Trophoblast cell (in vitro differentiated cells and primary cell): ENCODE measurements at regions not wholly inside any gene's neighbourhood (a gene's known extent, or its start where the extent isn't known, plus 50 kb on each side); places are given as distances from the start of the nearest gene placed in this dataset.

ENCODE experiments used
- DNase-seq, 2 donors: peaks; one replicate each; pipeline ENCODE4 v3.0.0-alpha.2; 2016
- H2AFZ ChIP-seq: 2 replicates; pipeline ENCODE4 v1.6.1; 2013; ENCODE audit warnings: low read length, moderate library complexity, mild to moderate bottlenecking; ENCODE audit not compliant: insufficient read depth, poor library complexity
- H2AK5ac ChIP-seq: 2 replicates; pipeline ENCODE4 v1.6.1; 2013; ENCODE audit warnings: mild to moderate bottlenecking, low read length
- H2BK120ac ChIP-seq: 2 replicates; pipeline ENCODE4 v1.6.1; 2013; ENCODE audit warnings: low read length, mild to moderate bottlenecking, moderate library complexity; ENCODE audit not compliant: insufficient read depth, poor library complexity
- H2BK12ac ChIP-seq: 2 replicates; pipeline ENCODE4 v1.6.1; 2013; ENCODE audit warnings: mild to moderate bottlenecking, low read length, moderate library complexity
- H2BK5ac ChIP-seq: 2 replicates; pipeline ENCODE4 v1.6.1; 2013; ENCODE audit warnings: low read length, low read depth, moderate library complexity, mild to moderate bottlenecking; ENCODE audit not compliant: poor library complexity
- H3K14ac ChIP-seq: 2 replicates; pipeline ENCODE4 v1.6.1; 2013; ENCODE audit warnings: mild to moderate bottlenecking, low read length
- H3K18ac ChIP-seq: 2 replicates; pipeline ENCODE4 v1.6.1; 2013; ENCODE audit warnings: mild to moderate bottlenecking, low read length
- H3K23ac ChIP-seq: 2 replicates; pipeline ENCODE4 v1.6.1; 2013; ENCODE audit warnings: low read length
- H3K27ac ChIP-seq: 2 replicates; pipeline ENCODE4 v1.5.1; 2013; ENCODE audit warnings: low read depth, mild to moderate bottlenecking, inconsistent platforms, low read length, moderate library complexity
- H3K27me3 ChIP-seq: 2 replicates; pipeline ENCODE4 v1.6.1; 2013; ENCODE audit warnings: inconsistent platforms, mild to moderate bottlenecking, low read length, moderate library complexity; ENCODE audit not compliant: insufficient read depth
- H3K36me3 ChIP-seq, 2 experiments: 1 replicate in 1 of 2; 2 replicates in 1 of 2; pipeline ENCODE4 v1.6.1; 2013; ENCODE audit warnings: low read length in 2 of 2, mild to moderate bottlenecking in 2 of 2, moderate library complexity in 1 of 2; ENCODE audit not compliant: insufficient read depth in 2 of 2, control insufficient read depth in 1 of 2
- H3K4ac ChIP-seq: 2 replicates; pipeline ENCODE4 v1.6.1; 2013; ENCODE audit warnings: low read depth, mild to moderate bottlenecking, low read length, moderate library complexity
- H3K4me1 ChIP-seq, 2 experiments: 1 replicate in 1 of 2; 2 replicates in 1 of 2; pipeline ENCODE4 v1.6.1; 2013; ENCODE audit warnings: low read length in 2 of 2, mild to moderate bottlenecking in 2 of 2, moderate library complexity in 1 of 2; ENCODE audit not compliant: insufficient read depth in 2 of 2, control insufficient read depth in 1 of 2
- H3K4me2 ChIP-seq: 2 replicates; pipeline ENCODE4 v1.6.1; 2013; ENCODE audit warnings: inconsistent platforms, mild to moderate bottlenecking, low read length, moderate library complexity
- H3K4me3 ChIP-seq: 2 replicates; pipeline ENCODE4 v1.5.1; 2013; ENCODE audit warnings: mild to moderate bottlenecking, low read depth, low read length, inconsistent platforms
- H3K79me1 ChIP-seq: one replicate; pipeline ENCODE4 v1.6.1; 2013; ENCODE audit warnings: low read length
- H3K79me2 ChIP-seq: 2 replicates; pipeline ENCODE4 v1.6.1; 2013; ENCODE audit warnings: low read length, mild to moderate bottlenecking; ENCODE audit not compliant: control insufficient read depth, insufficient read depth, poor library complexity
- H3K9ac ChIP-seq: 2 replicates; pipeline ENCODE4 v1.6.1; 2013; ENCODE audit warnings: mild to moderate bottlenecking, low read length
- H3K9me3 ChIP-seq: 2 replicates; pipeline ENCODE4 v1.6.1; 2013; ENCODE audit warnings: low read depth, mild to moderate bottlenecking, control low read depth, inconsistent platforms, low read length; ENCODE audit not compliant: insufficient read depth
- H4K12ac ChIP-seq: 2 replicates; pipeline ENCODE4 v1.6.1; 2013; ENCODE audit warnings: low read depth, mild to moderate bottlenecking, low read length, moderate library complexity
- H4K8ac ChIP-seq: 2 replicates; pipeline ENCODE4 v1.6.1; 2013; ENCODE audit warnings: low read depth, mild to moderate bottlenecking, low read length, moderate library complexity
- H4K91ac ChIP-seq: one replicate; pipeline ENCODE4 v1.6.1; 2013; ENCODE audit warnings: low read depth, mild to moderate bottlenecking, low read length, moderate library complexity
- WGBS: extraction: QIAGEN DNeasy Blood & Tissue Kit; methylation state at CpG from one replicate; pipeline ENCODE4 v1.1.7; 2013; ENCODE audit warnings: missing lambda C conversion rate; ENCODE audit not compliant: insufficient read length, insufficient coverage; ENCODE audit errors: extremely low coverage; 5-methylcytosine and 5-hydroxymethylcytosine counted together

DNA sequence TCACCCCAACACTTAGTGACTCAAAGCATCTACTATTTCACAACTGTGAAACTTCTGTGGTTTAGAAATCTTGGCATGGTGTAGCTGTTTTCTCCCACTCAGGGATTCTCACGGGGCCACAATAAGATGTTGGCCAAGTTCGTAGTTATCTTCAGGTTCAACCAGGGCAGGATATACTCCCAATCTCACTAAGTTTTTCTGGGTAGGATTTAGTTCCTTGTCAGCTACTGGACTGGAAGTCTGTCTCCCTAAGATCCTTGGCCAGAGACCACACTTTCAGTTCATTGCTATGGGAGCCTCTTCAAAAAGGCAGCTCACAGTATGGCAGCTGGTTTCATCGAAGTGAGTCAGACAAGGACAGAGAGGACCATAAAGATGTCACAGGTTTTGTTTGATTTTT is 111.7 kb upstream of the PDHA2 start:
- Histone ChIP-seq H3K4me1 (no peaks in the 10 kb centered on the region), H2BK12ac (no peak overlapping the region), H3K27ac (no peak overlapping the region), H3K9ac (no peak overlapping the region), H4K8ac (no peak overlapping the region), H3K4me3 (no peak overlapping the region), H3K36me3 (no peaks in the 10 kb centered on the region), H3K4ac (no peak overlapping the region), H3K79me1 (no peaks in the 10 kb centered on the region), H3K14ac (no peak overlapping the region), H4K12ac (no peak overlapping the region), H3K4me2 (no peak overlapping the region), H3K23ac (no peak overlapping the region), H4K91ac (no peak overlapping the region), H3K18ac (no peak overlapping the region), H3K9me3 (no peaks in the 10 kb centered on the region), H3K79me2 (no peaks in the 10 kb centered on the region), H2BK120ac (no peak overlapping the region), H2AFZ (no peak overlapping the region), H3K27me3 (no peaks in the 10 kb centered on the region), H2BK5ac (no peak overlapping the region), H2AK5ac (no peak overlapping the region)
- DNase-seq = no peak
- WGBS = no CpG with 5 or more reads among the region's 3 CpGs

DNA sequence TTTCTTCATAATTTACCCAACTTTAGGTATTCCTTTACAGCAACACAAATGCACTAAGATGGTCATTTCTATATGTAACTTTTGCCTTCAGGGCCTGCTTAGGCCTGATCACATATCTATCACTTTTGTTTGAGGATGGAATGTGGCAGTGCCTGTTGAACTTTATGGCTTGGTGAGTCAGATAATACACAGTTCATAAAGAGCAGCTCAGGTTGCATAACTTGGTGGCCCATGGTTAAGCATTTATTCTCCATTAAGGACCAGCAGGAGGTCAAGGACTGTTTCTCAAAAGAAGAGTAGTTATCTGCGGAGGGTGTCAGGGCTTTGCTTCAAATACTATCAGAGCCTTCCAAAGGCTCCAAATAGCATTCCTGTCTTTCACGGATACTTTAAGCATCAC is 124.1 kb upstream of the PDHA2 start:
- Histone ChIP-seq H3K27ac (no peak overlapping the region), H3K18ac (no peak overlapping the region), H4K91ac (no peak overlapping the region), H2BK5ac (no peak overlapping the region), H2AFZ (no peak overlapping the region), H3K4me1 (peaks cover 0 to 10% of the 10 kb centered on the region in 2 experiments), H3K36me3 (no peaks in the 10 kb centered on the region), H2BK12ac (no peak overlapping the region), H3K4me3 (no peak overlapping the region), H2AK5ac (no peak overlapping the region), H4K12ac (no peak overlapping the region), H4K8ac (no peak overlapping the region), H3K9me3 (no peaks in the 10 kb centered on the region), H3K9ac (no peak overlapping the region), H3K79me1 (no peaks in the 10 kb centered on the region), H2BK120ac (no peak overlapping the region), H3K4me2 (no peak overlapping the region), H3K4ac (no peak overlapping the region), H3K27me3 (no peaks in the 10 kb centered on the region), H3K14ac (no peak overlapping the region), H3K79me2 (no peaks in the 10 kb centered on the region), H3K23ac (no peak overlapping the region)
- WGBS = no CpG with 5 or more reads among the region's 2 CpGs
- DNase-seq = peak; percentile 46 to 72

DNA sequence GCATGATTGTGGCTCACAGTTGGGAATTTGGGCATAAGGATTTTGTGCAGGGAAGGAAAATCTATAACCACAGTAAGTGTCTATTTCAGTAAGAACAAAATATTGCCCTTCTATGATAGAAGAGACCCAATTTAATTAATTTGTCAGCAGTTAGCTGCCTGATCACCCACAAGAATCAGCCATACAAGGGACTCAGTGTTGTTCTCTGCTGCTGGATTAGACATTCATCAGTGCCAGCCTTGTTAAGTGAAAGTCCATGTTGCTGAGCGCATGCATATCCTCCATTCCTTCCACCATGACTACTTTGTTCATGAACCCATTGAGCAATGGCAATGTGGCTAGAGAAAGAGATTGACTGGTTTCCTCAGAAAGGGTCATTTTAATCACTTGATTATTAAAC is 125.3 kb upstream of the PDHA2 start:
- Histone ChIP-seq H3K4ac (no peak overlapping the region), H3K23ac (no peak overlapping the region), H2AK5ac (no peak overlapping the region), H4K91ac (no peak overlapping the region), H3K18ac (no peak overlapping the region), H4K8ac (no peak overlapping the region), H3K27me3 (no peaks in the 10 kb centered on the region), H3K4me1 (peaks cover 0 to 10% of the 10 kb centered on the region in 2 experiments), H2BK5ac (no peak overlapping the region), H3K14ac (no peak overlapping the region), H3K79me1 (no peaks in the 10 kb centered on the region), H3K27ac (no peak overlapping the region), H4K12ac (no peak overlapping the region), H3K4me2 (no peak overlapping the region), H3K9me3 (no peaks in the 10 kb centered on the region), H3K79me2 (no peaks in the 10 kb centered on the region), H2BK120ac (no peak overlapping the region), H2AFZ (no peak overlapping the region), H2BK12ac (no peak overlapping the region), H3K36me3 (no peaks in the 10 kb centered on the region), H3K9ac (no peak overlapping the region), H3K4me3 (no peak overlapping the region)
- no CpG with 5 or more reads among the region's 1 CpG for WGBS
- no peak for DNase-seq

DNA sequence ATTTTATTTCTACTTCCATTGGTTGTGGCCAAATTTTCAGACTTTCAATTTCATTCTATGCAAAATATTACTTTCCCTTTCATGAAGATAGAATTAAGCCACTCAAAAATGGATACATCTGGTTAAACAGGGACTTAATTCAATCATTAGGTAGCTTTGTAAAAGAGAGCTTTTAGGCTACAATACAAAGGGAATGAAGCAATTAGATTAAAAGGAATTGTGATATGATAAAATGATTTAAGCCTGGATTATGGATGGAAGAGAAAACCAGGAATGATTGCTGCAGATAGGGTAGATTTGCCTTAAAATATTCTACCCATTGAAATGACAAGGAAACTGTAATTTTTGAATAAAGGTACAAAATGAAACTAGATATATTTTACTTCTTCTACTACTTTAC is 134.6 kb upstream of the PDHA2 start:
- Histone ChIP-seq H3K9ac (no peak overlapping the region), H2BK5ac (no peak overlapping the region), H3K9me3 (no peaks in the 10 kb centered on the region), H3K4ac (no peak overlapping the region), H2AFZ (no peak overlapping the region), H4K12ac (no peak overlapping the region), H2BK120ac (no peak overlapping the region), H3K79me1 (no peaks in the 10 kb centered on the region), H3K27ac (no peak overlapping the region), H3K79me2 (no peaks in the 10 kb centered on the region), H3K4me3 (no peak overlapping the region), H2BK12ac (no peak overlapping the region), H4K91ac (no peak overlapping the region), H3K23ac (no peak overlapping the region), H3K14ac (no peak overlapping the region), H4K8ac (no peak overlapping the region), H3K4me1 (no peaks in the 10 kb centered on the region), H3K4me2 (no peak overlapping the region), H3K18ac (no peak overlapping the region), H2AK5ac (no peak overlapping the region), H3K27me3 (no peaks in the 10 kb centered on the region), H3K36me3 (no peaks in the 10 kb centered on the region)
- DNase-seq = no peak
